Keratinocyte (primary cell): ENCODE measurements at regions not wholly inside any gene's neighbourhood (a gene's known extent, or its start where the extent isn't known, plus 50 kb on each side); places are given as distances from the start of the nearest gene placed in this dataset.
"Not testable (repeated sequence)": the region's sequence is repeated elsewhere in the genome, so short reads cannot be mapped to it uniquely, and the experiment has no call there.

Experiments
- DNase-seq: peaks from one replicate; pipeline ENCODE4 v3.0.0-alpha.2; 2011; ENCODE audit warnings: low read depth, missing footprints, low spot score
- FAIRE-seq: peaks from 2 replicates; lab custom pipeline; 2011; peaks lifted over from hg19 to GRCh38; lab: Jason Lieb, UNC
- H2AFZ ChIP-seq: 2 replicates; pipeline ENCODE4 v1.6.0; 2012; ENCODE audit warnings: low read length, control low read depth, inconsistent platforms; ENCODE audit not compliant: control insufficient read depth
- H3K27ac ChIP-seq: 2 replicates; pipeline ENCODE4 v1.5.1; 2011; ENCODE audit warnings: low read length; ENCODE audit not compliant: control insufficient read depth, insufficient read depth
- H3K27me3 ChIP-seq: 3 replicates; pipeline ENCODE4 v1.6.0; 2011; ENCODE audit warnings: low read length; ENCODE audit not compliant: control insufficient read depth, insufficient read depth; ENCODE audit errors: extremely low read depth
- H3K36me3 ChIP-seq, 2 experiments: 2 replicates in 1 of 2; 3 replicates in 1 of 2; pipeline ENCODE4 v1.5.1; 2011; ENCODE audit warnings: low read length in 2 of 2, mild to moderate bottlenecking in 1 of 2; ENCODE audit not compliant: control insufficient read depth in 2 of 2, insufficient read depth in 2 of 2; ENCODE audit errors: extremely low read depth in 1 of 2
- H3K4me1 ChIP-seq: 3 replicates; pipeline ENCODE4 v1.5.1; 2011; ENCODE audit warnings: low read length; ENCODE audit not compliant: control insufficient read depth, insufficient read depth; ENCODE audit errors: extremely low read depth
- H3K4me2 ChIP-seq: 3 replicates; pipeline ENCODE4 v1.6.0; 2011; ENCODE audit warnings: low read depth, low read length; ENCODE audit not compliant: control insufficient read depth, insufficient read depth; ENCODE audit errors: extremely low read depth
- H3K4me3 ChIP-seq, 3 experiments: fragments of 200-600 bp in 1 of 3; sonication (generic) in 1 of 3; 2 replicates in 2 of 3; 3 replicates in 1 of 3; pipeline ENCODE4 v1.5.1; 2011 to 2016; ENCODE audit warnings: low read length in 3 of 3, mild to moderate bottlenecking in 3 of 3, control low read depth in 2 of 3, inconsistent platforms in 1 of 3, low read depth in 1 of 3, mixed read lengths in 1 of 3, mixed run types in 1 of 3, moderate library complexity in 1 of 3; ENCODE audit not compliant: control insufficient read depth in 2 of 3, insufficient read depth in 2 of 3; ENCODE audit errors: extremely low read depth in 1 of 3
- H3K79me2 ChIP-seq: 2 replicates; pipeline ENCODE4 v1.6.0; 2012; ENCODE audit warnings: low read length; ENCODE audit not compliant: control insufficient read depth, insufficient read depth
- H3K9ac ChIP-seq: 3 replicates; pipeline ENCODE4 v1.6.0; 2011; ENCODE audit warnings: low read length; ENCODE audit not compliant: control insufficient read depth, insufficient read depth; ENCODE audit errors: extremely low read depth
- H3K9me1 ChIP-seq: 3 replicates; pipeline ENCODE4 v1.6.0; 2011; ENCODE audit warnings: low read length; ENCODE audit not compliant: control insufficient read depth, insufficient read depth; ENCODE audit errors: extremely low read depth
- H3K9me3 ChIP-seq: 2 replicates; pipeline ENCODE4 v1.5.1; 2012; ENCODE audit warnings: low read depth, low read length; ENCODE audit not compliant: control insufficient read depth
- H4K20me1 ChIP-seq: 3 replicates; pipeline ENCODE4 v1.6.0; 2011; ENCODE audit warnings: low read length; ENCODE audit not compliant: control insufficient read depth, insufficient read depth; ENCODE audit errors: extremely low read depth
- EZH2 ChIP-seq: IDR thresholded peaks from one replicate; pipeline ENCODE4 v1.6.1; 2012; ENCODE audit warnings: inconsistent platforms, mild to moderate bottlenecking, low read length, moderate library complexity
- dilution Hi-C: fragments of 300-500 bp; cut with MboI; formaldehyde crosslinking; loops from one replicate; pipeline ENCODE4 v1.7.0; 2020; ENCODE audit warnings: low sequenced_read_pairs; ENCODE audit not compliant: extremely low pct_ligation_motif_present
- TF ChIP-seq, protein P1 (sequence below), 3 experiments: IDR thresholded peaks in 1 of 3; conservative IDR thresholded peaks in 1 of 3; optimal IDR thresholded peaks in 1 of 3; 2 replicates in 2 of 3; 3 replicates in 1 of 3; pipeline versions ENCODE3 to v1.5.1; 2011; ENCODE audit warnings: low read length in 3 of 3, mild to moderate bottlenecking in 3 of 3, moderate library complexity in 2 of 3, control low read depth in 1 of 3, inconsistent platforms in 1 of 3; ENCODE audit not compliant: insufficient read depth in 2 of 3; ENCODE audit errors: extremely low read depth in 1 of 3

DNA sequence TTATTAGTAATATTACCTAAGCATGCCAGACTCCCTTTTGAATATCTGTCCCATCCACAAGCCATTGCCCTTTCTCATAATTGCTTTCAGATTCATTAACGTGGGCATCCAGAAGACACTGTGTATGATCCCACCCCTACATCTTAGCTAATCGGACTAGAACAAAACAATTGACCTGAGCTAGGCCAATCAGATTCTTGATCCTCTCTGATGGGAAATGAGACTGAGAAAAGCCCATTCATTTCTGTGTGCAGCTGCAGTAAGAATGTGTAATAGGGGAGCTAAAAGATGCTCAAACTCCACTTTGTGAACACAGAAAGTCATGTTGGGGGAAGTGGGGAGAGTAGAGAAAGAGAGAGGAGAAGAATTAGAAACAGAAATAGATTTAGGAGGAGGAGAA lies 281.7 kb upstream of the G2E3 start:
- no peaks in the 10 kb centered on the region for H3K9me3 ChIP-seq
- no peaks in the 10 kb centered on the region for H3K27me3 ChIP-seq
- H3K9ac ChIP-seq, result no peak overlapping the region
- H3K9me1 ChIP-seq, result no peaks in the 10 kb centered on the region
- FAIRE-seq (no peak), DNase-seq (no peak)
- H2AFZ ChIP-seq, result no peak overlapping the region
- no peak overlapping the region for H3K4me2 ChIP-seq
- H3K79me2 ChIP-seq, result no peaks in the 10 kb centered on the region
- dilution Hi-C loops, result no loop called here
- no peak for TF ChIP-seq EZH2
- TF ChIP-seq, protein P1, sequence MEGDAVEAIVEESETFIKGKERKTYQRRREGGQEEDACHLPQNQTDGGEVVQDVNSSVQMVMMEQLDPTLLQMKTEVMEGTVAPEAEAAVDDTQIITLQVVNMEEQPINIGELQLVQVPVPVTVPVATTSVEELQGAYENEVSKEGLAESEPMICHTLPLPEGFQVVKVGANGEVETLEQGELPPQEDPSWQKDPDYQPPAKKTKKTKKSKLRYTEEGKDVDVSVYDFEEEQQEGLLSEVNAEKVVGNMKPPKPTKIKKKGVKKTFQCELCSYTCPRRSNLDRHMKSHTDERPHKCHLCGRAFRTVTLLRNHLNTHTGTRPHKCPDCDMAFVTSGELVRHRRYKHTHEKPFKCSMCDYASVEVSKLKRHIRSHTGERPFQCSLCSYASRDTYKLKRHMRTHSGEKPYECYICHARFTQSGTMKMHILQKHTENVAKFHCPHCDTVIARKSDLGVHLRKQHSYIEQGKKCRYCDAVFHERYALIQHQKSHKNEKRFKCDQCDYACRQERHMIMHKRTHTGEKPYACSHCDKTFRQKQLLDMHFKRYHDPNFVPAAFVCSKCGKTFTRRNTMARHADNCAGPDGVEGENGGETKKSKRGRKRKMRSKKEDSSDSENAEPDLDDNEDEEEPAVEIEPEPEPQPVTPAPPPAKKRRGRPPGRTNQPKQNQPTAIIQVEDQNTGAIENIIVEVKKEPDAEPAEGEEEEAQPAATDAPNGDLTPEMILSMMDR (optimal IDR thresholded peaks at IDR 0.05 in 1 of 3, IDR thresholded peaks at IDR 0.05 in 1 of 3, conservative IDR thresholded peaks at IDR 0.05 in 1 of 3; ENCODE audit: extremely low read depth in 1 of 3, insufficient read depth in 2 of 3, low read length in 3 of 3), result no peak
- H3K4me3 ChIP-seq, result no peak overlapping the region
- no peaks in the 10 kb centered on the region for H3K36me3 ChIP-seq
- no peaks in the 10 kb centered on the region for H3K4me1 ChIP-seq
- no peak overlapping the region for H3K27ac ChIP-seq
- no peaks in the 10 kb centered on the region for H4K20me1 ChIP-seq

DNA sequence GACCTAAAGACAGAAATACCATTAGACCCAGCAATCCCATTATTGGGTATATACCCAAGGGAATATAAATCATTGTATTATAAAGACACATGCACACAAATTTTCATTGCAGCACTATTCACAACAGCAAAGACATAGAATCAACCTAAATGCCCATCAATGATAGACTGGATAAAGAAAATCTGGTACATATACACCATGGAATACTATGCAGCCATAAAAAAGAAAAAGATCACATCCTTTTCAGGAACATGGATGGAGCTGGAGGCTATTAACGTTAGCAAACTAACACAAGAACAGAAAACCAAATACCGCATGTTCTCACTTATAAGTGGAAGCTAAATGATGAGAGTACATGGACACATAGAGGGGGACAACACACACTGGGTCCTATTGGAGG lies 280.1 kb upstream of the G2E3 start:
- H3K27ac ChIP-seq, H4K20me1 ChIP-seq, H2AFZ ChIP-seq, H3K9ac ChIP-seq, H3K4me3 ChIP-seq, dilution Hi-C loops, H3K27me3 ChIP-seq, H3K79me2 ChIP-seq, FAIRE-seq, DNase-seq, H3K36me3 ChIP-seq, H3K4me1 ChIP-seq, H3K9me1 ChIP-seq, H3K4me2 ChIP-seq, H3K9me3 ChIP-seq: not testable (repeated sequence)

DNA sequence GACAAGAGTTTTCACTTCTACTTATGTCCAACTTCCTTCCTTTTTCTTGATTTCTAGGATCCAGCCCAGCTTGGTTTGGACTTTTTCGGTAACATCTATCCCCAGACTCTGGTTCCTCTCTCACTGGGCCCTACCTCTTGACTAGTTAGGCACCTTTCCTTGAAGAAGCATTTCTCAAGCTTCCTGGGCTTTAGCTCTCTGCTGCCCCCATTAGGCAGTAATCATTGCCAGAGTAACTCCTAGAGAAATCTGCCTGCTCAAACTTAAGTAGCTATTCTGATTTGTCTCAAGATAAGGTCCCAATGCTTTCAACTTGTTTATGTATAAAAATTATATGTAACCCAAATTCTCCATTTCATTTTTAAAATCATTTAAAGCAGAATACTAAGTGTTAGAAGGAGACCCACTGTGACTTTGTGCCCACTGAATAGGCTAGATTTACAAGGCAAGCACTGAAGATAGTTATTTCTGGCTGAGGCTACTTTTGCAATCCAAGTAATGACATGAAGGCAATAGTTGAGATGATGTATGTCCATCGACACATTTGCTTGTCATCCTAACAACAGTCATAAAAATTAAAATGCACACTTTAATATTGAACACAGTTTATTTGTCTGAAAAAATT lies 275.0 kb upstream of the G2E3 start:
- Histone ChIP-seq H3K4me2 (no peak overlapping the region), H3K4me1 (no peaks in the 10 kb centered on the region), H3K79me2 (no peaks in the 10 kb centered on the region), H3K27ac (no peak overlapping the region), H3K9me3 (no peaks in the 10 kb centered on the region), H3K9me1 (no peaks in the 10 kb centered on the region), H4K20me1 (no peaks in the 10 kb centered on the region), H3K4me3 (no peak overlapping the region), H3K36me3 (no peaks in the 10 kb centered on the region), H3K9ac (no peak overlapping the region), H2AFZ (no peak overlapping the region), H3K27me3 (no peaks in the 10 kb centered on the region)
- dilution Hi-C loops, result no loop called here
- TF ChIP-seq, protein P1 (optimal IDR thresholded peaks at IDR 0.05 in 1 of 3, IDR thresholded peaks at IDR 0.05 in 1 of 3, conservative IDR thresholded peaks at IDR 0.05 in 1 of 3; ENCODE audit: extremely low read depth in 1 of 3, insufficient read depth in 2 of 3, low read length in 3 of 3), result peak; percentile 66 to 90 (median 80)
- TF ChIP-seq EZH2, result no peak
- DNase-seq, result no peak
- peak; percentile 49 for FAIRE-seq
